Subcutaneous abdominal adipose tissue (tissue), 5 donors: ENCODE measurements at regions not wholly inside any gene's neighbourhood (a gene's known extent, or its start where the extent isn't known, plus 50 kb on each side); places are given as distances from the start of the nearest gene placed in this dataset.

Experiments
- H3K27ac ChIP-seq: one replicate; pipeline ENCODE4 v1.7.0; 2013; ENCODE audit warnings: low read depth, mild to moderate bottlenecking, inconsistent platforms, low read length, moderate library complexity
- H3K27me3 ChIP-seq, 5 donors: one replicate each; pipeline ENCODE4 v1.7.0; 2013; ENCODE audit warnings: low read length in 5 of 5, inconsistent platforms in 1 of 5; ENCODE audit not compliant: control insufficient read depth in 5 of 5, insufficient read depth in 4 of 5
- H3K36me3 ChIP-seq, 5 donors: one replicate each; pipeline ENCODE4 v1.7.0; 2013; ENCODE audit warnings: low read length in 5 of 5; ENCODE audit not compliant: control insufficient read depth in 5 of 5, insufficient read depth in 5 of 5
- H3K4me1 ChIP-seq, 5 donors: one replicate each; pipeline ENCODE4 v1.7.0; 2013; ENCODE audit warnings: low read length in 5 of 5, mild to moderate bottlenecking in 3 of 5, moderate library complexity in 1 of 5; ENCODE audit not compliant: control insufficient read depth in 5 of 5, insufficient read depth in 5 of 5
- H3K4me3 ChIP-seq, 5 donors: one replicate each; pipeline ENCODE4 v1.7.0; 2013; ENCODE audit warnings: low read length in 5 of 5, low read depth in 1 of 5
- H3K9ac ChIP-seq, 5 donors: one replicate each; pipeline ENCODE4 v1.7.0; 2013; ENCODE audit warnings: low read length in 5 of 5, mild to moderate bottlenecking in 4 of 5, moderate library complexity in 3 of 5
- H3K9me3 ChIP-seq, 5 donors: one replicate each; pipeline ENCODE4 v1.7.0; 2013; ENCODE audit warnings: low read length in 5 of 5; ENCODE audit not compliant: control insufficient read depth in 5 of 5
- donor health status: healthy.
- donor health status: healthy.
- donor health status: healthy.
- donor health status: healthy.
- donor health status: healthy.

DNA sequence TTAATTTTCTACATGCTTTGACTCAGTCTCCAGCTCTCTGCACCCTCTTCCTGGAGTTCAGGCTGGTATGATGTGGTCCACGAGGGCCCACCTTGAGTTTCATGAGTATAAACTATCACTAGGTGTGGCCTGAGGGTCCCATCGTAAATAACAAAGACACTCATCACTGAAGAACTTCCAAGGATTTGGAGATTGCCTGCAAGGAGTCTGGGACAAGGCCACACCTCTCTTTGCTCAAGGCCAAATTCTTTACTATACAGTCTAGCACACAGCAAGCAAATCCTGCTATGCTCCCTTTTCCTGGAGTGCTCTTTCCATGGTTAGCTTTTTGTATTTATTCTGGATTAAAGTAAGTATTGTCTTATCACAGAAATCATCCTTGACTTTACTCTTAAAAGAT, 271.9 kb downstream of the SLC16A7 start:
- no peaks in the 10 kb centered on the region for H3K9me3 ChIP-seq
- H3K9ac ChIP-seq: no peak overlapping the region
- H3K27ac ChIP-seq: no peak overlapping the region
- no peaks in the 10 kb centered on the region for H3K36me3 ChIP-seq
- H3K4me1 ChIP-seq: no peaks in the 10 kb centered on the region
- H3K27me3 ChIP-seq: no peaks in the 10 kb centered on the region
- no peak overlapping the region for H3K4me3 ChIP-seq

- H3K27me3 ChIP-seq: no peaks in the 10 kb centered on the region
- no peak overlapping the region for H3K27ac ChIP-seq
Observed at GRCh38 chr12:59871779-59872178, 275.9 kb downstream of the SLC16A7 start.

DNA sequence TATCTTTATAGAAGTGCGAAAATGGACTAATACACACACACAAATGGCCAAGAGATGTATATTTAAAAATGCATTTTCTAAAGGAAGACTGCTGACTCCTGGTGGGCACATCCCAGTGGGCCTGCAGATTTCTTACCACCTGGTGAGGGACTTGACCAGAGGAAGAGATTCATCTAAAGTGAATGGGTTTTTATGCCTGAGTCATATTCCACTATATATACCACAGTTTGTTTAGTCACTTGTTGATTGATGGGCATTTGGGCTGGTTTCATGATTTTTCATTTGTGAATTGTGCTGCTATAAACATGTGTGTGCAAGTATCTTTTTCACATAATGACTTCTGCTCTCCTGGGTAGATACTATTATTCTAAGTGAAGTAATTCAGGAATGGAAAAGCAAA, 277.3 kb downstream of the SLC16A7 start:
- no peaks in the 10 kb centered on the region for H3K9me3 ChIP-seq

More at GRCh38 chr12:59871779-59872178, 275.9 kb downstream of the SLC16A7 start:
- no peak overlapping the region for H3K9ac ChIP-seq
- no peaks in the 10 kb centered on the region for H3K36me3 ChIP-seq
- no peaks in the 10 kb centered on the region for H3K9me3 ChIP-seq
- H3K4me1 ChIP-seq: no peaks in the 10 kb centered on the region
- H3K4me3 ChIP-seq: no peak overlapping the region

GRCh38 chr12:59874781-59875180, 279.0 kb downstream of the SLC16A7 start:
- Histone ChIP-seq H3K4me1 (no peaks in the 10 kb centered on the region), H3K27ac (no peak overlapping the region), H3K9ac (no peak overlapping the region), H3K9me3 (no peaks in the 10 kb centered on the region), H3K4me3 (no peak overlapping the region), H3K27me3 (no peaks in the 10 kb centered on the region), H3K36me3 (no peaks in the 10 kb centered on the region)

More for the DNA sequence above, 277.3 kb downstream of the SLC16A7 start:
- H3K4me1 ChIP-seq: no peaks in the 10 kb centered on the region
- no peak overlapping the region for H3K9ac ChIP-seq
- no peaks in the 10 kb centered on the region for H3K27me3 ChIP-seq
- H3K36me3 ChIP-seq: no peaks in the 10 kb centered on the region
- H3K27ac ChIP-seq: no peak overlapping the region
- no peak overlapping the region for H3K4me3 ChIP-seq

DNA sequence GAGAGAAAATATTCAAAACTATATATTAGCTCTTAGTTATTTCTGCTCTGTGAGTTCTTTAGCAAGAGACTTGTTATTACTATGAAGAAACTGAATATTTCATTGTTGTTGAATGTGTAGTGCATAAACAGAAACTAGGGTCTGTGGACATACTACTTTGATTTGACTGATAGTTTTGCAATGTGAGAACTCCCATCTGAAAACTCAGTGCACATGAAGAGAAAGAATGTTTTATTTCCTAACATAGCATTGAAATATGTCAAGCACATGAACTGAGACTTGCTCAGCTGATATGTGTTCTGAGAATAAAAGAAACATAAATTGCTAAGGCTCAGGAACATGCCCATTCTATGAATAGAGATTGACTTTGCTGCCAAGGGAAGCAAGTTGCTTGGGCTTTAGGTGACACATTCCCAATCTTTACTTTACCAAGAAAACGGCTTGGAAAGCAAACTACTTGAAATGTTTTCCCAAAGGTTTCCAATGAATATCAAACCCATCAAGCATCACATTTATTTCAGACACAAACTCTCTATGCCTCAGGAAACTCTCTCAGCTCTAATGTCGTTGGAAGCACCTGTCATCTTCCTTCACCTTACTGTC, 290.4 kb downstream of the SLC16A7 start:
- Histone ChIP-seq H3K36me3 (no peaks in the 10 kb centered on the region), H3K27me3 (no peaks in the 10 kb centered on the region), H3K4me1 (no peaks in the 10 kb centered on the region), H3K27ac (no peak overlapping the region), H3K4me3 (no peak overlapping the region), H3K9me3 (no peaks in the 10 kb centered on the region), H3K9ac (no peak overlapping the region)

DNA sequence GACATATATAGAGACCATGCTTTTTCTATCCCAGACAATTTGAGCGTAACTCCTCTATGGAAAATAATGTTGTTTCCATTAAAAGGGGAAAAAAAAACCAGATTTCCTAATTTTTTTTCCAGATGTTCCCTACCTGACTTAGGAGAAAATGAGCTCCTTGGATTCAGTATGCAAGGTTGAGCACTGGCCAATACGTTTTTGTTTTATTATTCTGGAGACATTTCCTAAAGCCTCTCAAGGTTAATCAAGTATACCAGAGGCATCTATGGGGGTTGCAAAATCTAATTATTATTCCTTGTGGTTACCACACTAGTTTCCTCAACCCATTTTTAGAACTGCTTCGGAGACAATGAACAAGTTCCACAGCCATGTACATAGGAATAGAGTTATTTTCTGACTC, 291.3 kb downstream of the SLC16A7 start:
- Histone ChIP-seq H3K27me3 (no peaks in the 10 kb centered on the region), H3K36me3 (no peaks in the 10 kb centered on the region), H3K9me3 (no peaks in the 10 kb centered on the region), H3K9ac (no peak overlapping the region), H3K4me1 (no peaks in the 10 kb centered on the region), H3K4me3 (no peak overlapping the region), H3K27ac (no peak overlapping the region)

GRCh38 chr12:59890896-59891579, 295.2 kb downstream of the SLC16A7 start:
- no peak overlapping the region for H3K27ac ChIP-seq
- H3K4me3 ChIP-seq: no peak overlapping the region
- H3K9ac ChIP-seq: no peak overlapping the region
- H3K27me3 ChIP-seq: no peaks in the 10 kb centered on the region
- no peaks in the 10 kb centered on the region for H3K4me1 ChIP-seq
- H3K9me3 ChIP-seq: no peaks in the 10 kb centered on the region
- H3K36me3 ChIP-seq: no peaks in the 10 kb centered on the region

- H3K4me1 ChIP-seq: no peaks in the 10 kb centered on the region
- H3K27ac ChIP-seq: no peak overlapping the region
- peaks cover 0 to 3% (median 0%) of the 10 kb centered on the region in 5 donors for H3K9me3 ChIP-seq
- no peak overlapping the region for H3K4me3 ChIP-seq
- H3K36me3 ChIP-seq: no peaks in the 10 kb centered on the region
- no peaks in the 10 kb centered on the region for H3K27me3 ChIP-seq
- no peak overlapping the region for H3K9ac ChIP-seq
Observed at GRCh38 chr12:59895166-59895775, 299.4 kb downstream of the SLC16A7 start.

DNA sequence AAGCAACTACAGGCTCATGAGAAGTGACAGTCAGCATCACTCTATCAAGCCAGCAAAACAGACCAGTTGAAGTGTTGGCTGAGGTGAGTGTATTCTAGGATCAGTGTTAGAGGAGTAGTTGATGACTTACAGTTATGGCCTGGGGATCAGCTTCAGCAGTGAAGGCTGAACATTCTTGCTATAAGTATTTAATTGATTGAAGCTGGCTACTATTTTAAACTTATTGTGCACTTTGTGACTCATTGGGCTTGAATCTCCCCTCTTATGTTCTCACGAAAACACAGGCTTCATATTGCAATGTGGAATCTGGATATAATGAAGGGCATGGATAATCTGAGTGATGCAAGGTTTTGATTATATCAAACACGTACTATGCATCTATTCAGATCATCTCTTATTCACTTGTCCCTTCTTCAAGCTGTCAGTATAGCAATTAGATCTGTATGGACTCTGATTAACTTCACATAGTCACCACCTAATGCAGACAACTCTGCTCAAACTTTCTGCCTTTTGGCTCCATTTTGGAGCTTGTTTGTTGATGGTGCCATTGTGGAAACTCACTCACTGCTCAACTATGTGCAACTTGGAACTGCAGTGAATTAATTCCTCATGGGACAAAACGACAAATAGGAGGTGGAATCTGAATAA, 309.2 kb downstream of the SLC16A7 start:
- Histone ChIP-seq H3K9ac (no peak overlapping the region), H3K4me1 (no peaks in the 10 kb centered on the region), H3K27ac (no peak overlapping the region), H3K9me3 (no peaks in the 10 kb centered on the region), H3K27me3 (no peaks in the 10 kb centered on the region), H3K4me3 (no peak overlapping the region), H3K36me3 (no peaks in the 10 kb centered on the region)

- no peak overlapping the region for H3K9ac ChIP-seq
Observed at GRCh38 chr12:59911516-59911915, 315.7 kb downstream of the SLC16A7 start.

More at GRCh38 chr12:59911516-59911915, 315.7 kb downstream of the SLC16A7 start:
- Histone ChIP-seq H3K4me1 (no peaks in the 10 kb centered on the region), H3K4me3 (no peak overlapping the region), H3K27me3 (no peaks in the 10 kb centered on the region), H3K27ac (no peak overlapping the region), H3K36me3 (no peaks in the 10 kb centered on the region), H3K9me3 (no peaks in the 10 kb centered on the region)
